GM19238 (cell line): ENCODE measurements at regions not wholly inside any gene's neighbourhood (a gene's known extent, or its start where the extent isn't known, plus 50 kb on each side); places are given as distances from the start of the nearest gene placed in this dataset.
"Not testable (repeated sequence)": the region's sequence is repeated elsewhere in the genome, so short reads cannot be mapped to it uniquely, and the experiment has no call there.

Experiments
- DNase-seq: peaks from one replicate; pipeline ENCODE4 v3.0.0; 2011; ENCODE audit warnings: low spot score; ENCODE audit not compliant: insufficient read length

- no peak for DNase-seq
Measured at GRCh38 chr1:4063516-4063915, 163.4 kb upstream of the C1orf174 start.

GRCh38 chr1:4064150-4064889 lies 164.2 kb upstream of the C1orf174 start:
- no peak for DNase-seq

- DNase-seq = no peak
Measured at GRCh38 chr1:4066860-4067599, 167.0 kb upstream of the C1orf174 start.

GRCh38 chr1:4068076-4068475 lies 168.0 kb upstream of the C1orf174 start:
- DNase-seq = no peak

GRCh38 chr1:4071653-4072052 lies 171.6 kb upstream of the C1orf174 start:
- no peak for DNase-seq

GRCh38 chr1:4072481-4073153 lies 172.5 kb upstream of the C1orf174 start:
- DNase-seq = no peak

GRCh38 chr1:4075436-4076225 lies 175.6 kb upstream of the C1orf174 start:
- no peak for DNase-seq

- DNase-seq = no peak
Measured at GRCh38 chr1:4076346-4076745, 176.3 kb upstream of the C1orf174 start.

- DNase-seq = not testable (repeated sequence)
Measured at GRCh38 chr1:4078091-4078962, 178.3 kb upstream of the C1orf174 start.

- DNase-seq = no peak
Measured at GRCh38 chr1:4079815-4080214, 179.7 kb upstream of the C1orf174 start.

GRCh38 chr1:4081806-4082711 lies 182.0 kb upstream of the C1orf174 start:
- DNase-seq = no peak

GRCh38 chr1:4083231-4084047 lies 183.4 kb upstream of the C1orf174 start:
- no peak for DNase-seq

- no peak for DNase-seq
Measured at GRCh38 chr1:4084048-4084431, 184.0 kb upstream of the C1orf174 start.

GRCh38 chr1:4084446-4084845 lies 184.4 kb upstream of the C1orf174 start:
- DNase-seq = no peak

- no peak for DNase-seq
Measured at GRCh38 chr1:4084896-4085295, 184.8 kb upstream of the C1orf174 start.

- DNase-seq = no peak
Measured at GRCh38 chr1:4085546-4085945, 185.5 kb upstream of the C1orf174 start.

- DNase-seq = no peak
Measured at GRCh38 chr1:4086085-4086850, 186.2 kb upstream of the C1orf174 start.

GRCh38 chr1:4086921-4087320 lies 186.8 kb upstream of the C1orf174 start:
- no peak for DNase-seq
